ENCODE measurements at regions not wholly inside any gene's neighbourhood (a gene's known extent, or its start where the extent isn't known, plus 50 kb on each side); places are given as distances from the start of the nearest gene placed in this dataset.

DNA sequence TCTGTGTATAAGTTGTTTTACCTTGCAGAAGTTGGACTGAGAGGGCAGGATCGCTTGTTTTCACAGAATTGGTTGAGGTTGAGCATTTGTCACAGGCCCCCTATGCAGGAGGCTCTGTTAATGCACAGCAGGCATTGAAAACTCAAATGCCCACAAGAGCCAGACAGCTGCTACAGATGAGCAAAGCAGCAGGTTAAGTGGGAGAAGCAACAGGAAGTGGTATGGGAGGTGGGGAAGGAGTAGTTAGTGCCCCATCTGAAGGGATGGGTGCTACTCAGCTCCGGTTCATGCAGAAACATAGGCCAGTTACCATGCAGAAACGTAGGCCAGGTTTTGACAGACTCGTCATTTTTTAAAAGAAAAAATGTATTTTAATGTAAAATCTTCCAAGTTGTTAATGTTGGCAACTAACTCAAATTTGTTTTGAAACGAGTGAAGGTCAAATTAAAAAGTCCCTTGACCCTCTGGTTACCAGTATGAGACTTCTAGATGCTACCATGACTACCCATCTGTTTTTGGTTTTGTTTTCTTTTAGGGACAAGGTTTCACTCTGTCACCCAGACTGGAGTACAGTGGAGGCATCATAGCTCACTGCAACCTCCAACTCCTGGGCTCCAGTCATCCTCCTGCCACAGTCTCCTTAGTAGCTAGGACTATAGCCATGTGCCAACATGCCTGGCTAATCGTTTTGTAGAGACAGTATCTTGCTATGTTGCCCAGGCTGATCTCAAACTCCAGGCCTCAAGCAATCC, 84.7 kb upstream of the FRMD6 start:
- H3K4me2 ChIP-seq = no peak overlapping the region
- no peaks in the 10 kb centered on the region; a peak in 1 of 4 replicates for H3K4me1 ChIP-seq (ENCODE audit: control insufficient read depth in 1 of 2, insufficient read depth in 2 of 2, low read depth in 1 of 2, low read length in 1 of 2)
- POLR2A ChIA-PET = no interaction called here
- no peak for DNase-seq
- no peak overlapping the region for H2AFZ ChIP-seq (ENCODE audit: low read depth)
- WGBS (ENCODE audit: low lambda C conversion rate) = 75% methylated on average over 6 of the region's 6 CpGs
- CTCF ChIA-PET = interaction anchor here (0.8 kb wide), 1 partner anchor 10 kb away, joined by 3 read pairs; no protein-coding TSS in a partner anchor
- H3K9me2 ChIP-seq = no peaks in the 10 kb centered on the region
- H3F3A ChIP-seq (replicated peaks; ENCODE audit: insufficient read depth) = no peaks in the 10 kb centered on the region
- peaks cover 5% of the 10 kb centered on the region; the same call in 1 of the 2 replicates for H3K79me2 ChIP-seq (ENCODE audit: insufficient read depth)
- H3K4me3 ChIP-seq (ENCODE audit: low read depth in 2 of 2, low read length in 1 of 2) = no peak overlapping the region
- no peaks in the 10 kb centered on the region for H3K36me3 ChIP-seq (replicated peaks in 1 of 2; ENCODE audit: control insufficient read depth in 1 of 2, insufficient read depth in 2 of 2, low read length in 1 of 2)
- TF ChIP-seq RAD21 (IDR thresholded peaks at IDR 0.05; ENCODE audit: low read length) (no peak), YY1 (IDR thresholded peaks at IDR 0.05; ENCODE audit: low read depth) (no peak), ELF1 (IDR thresholded peaks at IDR 0.05) (no peak), GATA2 (CRISPR knock-in tag; IDR thresholded peaks at IDR 0.05) (no peak)
- TF ChIP-seq, protein P1, sequence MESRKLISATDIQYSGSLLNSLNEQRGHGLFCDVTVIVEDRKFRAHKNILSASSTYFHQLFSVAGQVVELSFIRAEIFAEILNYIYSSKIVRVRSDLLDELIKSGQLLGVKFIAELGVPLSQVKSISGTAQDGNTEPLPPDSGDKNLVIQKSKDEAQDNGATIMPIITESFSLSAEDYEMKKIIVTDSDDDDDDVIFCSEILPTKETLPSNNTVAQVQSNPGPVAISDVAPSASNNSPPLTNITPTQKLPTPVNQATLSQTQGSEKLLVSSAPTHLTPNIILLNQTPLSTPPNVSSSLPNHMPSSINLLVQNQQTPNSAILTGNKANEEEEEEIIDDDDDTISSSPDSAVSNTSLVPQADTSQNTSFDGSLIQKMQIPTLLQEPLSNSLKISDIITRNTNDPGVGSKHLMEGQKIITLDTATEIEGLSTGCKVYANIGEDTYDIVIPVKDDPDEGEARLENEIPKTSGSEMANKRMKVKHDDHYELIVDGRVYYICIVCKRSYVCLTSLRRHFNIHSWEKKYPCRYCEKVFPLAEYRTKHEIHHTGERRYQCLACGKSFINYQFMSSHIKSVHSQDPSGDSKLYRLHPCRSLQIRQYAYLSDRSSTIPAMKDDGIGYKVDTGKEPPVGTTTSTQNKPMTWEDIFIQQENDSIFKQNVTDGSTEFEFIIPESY (IDR thresholded peaks at IDR 0.05; ENCODE audit: borderline replicate concordance, low read depth) = no peak
- TF ChIP-seq, protein P2, sequence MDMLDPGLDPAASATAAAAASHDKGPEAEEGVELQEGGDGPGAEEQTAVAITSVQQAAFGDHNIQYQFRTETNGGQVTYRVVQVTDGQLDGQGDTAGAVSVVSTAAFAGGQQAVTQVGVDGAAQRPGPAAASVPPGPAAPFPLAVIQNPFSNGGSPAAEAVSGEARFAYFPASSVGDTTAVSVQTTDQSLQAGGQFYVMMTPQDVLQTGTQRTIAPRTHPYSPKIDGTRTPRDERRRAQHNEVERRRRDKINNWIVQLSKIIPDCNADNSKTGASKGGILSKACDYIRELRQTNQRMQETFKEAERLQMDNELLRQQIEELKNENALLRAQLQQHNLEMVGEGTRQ (IDR thresholded peaks at IDR 0.05; ENCODE audit: borderline replicate concordance, low read depth, low read length) = no peak
- H3K9ac ChIP-seq = no peak overlapping the region
- H4K20me1 ChIP-seq (ENCODE audit: insufficient read depth) = no peaks in the 10 kb centered on the region
- H3K9me3 ChIP-seq = no peaks in the 10 kb centered on the region
- H3K27ac ChIP-seq (ENCODE audit: low read depth in 2 of 2, low read length in 1 of 2) = no peak overlapping the region
- H3K27me3 ChIP-seq (ENCODE audit: insufficient read depth) = no peaks in the 10 kb centered on the region

DNA sequence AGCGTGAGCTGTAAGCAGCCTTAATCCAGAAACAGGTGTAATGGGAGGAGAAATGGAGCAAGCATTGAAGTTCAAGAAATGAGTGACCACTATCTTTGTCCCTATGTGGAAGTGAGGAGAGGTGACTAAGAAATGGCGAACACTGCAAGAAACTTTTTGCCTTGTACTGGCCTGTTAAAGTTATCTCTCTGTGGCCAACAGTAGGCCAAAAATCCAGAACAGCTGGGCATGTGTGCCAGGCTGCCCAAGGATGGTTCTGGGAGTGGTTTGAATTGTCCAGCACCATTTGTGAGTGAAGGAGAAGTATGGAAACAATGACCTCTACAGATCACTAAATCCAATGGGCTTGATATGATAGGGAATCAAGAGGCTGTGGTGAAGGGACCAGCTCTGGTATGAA, 83.3 kb upstream of the FRMD6 start:
- Histone ChIP-seq H3K79me2 (ENCODE audit: insufficient read depth) (peaks cover 5% of the 10 kb centered on the region; the same call in 1 of the 2 replicates), H3K9me3 (no peaks in the 10 kb centered on the region), H3F3A (replicated peaks; ENCODE audit: insufficient read depth) (no peaks in the 10 kb centered on the region), H2AFZ (ENCODE audit: low read depth) (no peak overlapping the region), H3K9ac (no peak overlapping the region), H3K4me3 (ENCODE audit: low read depth in 2 of 2, low read length in 1 of 2) (no peak overlapping the region), H4K20me1 (ENCODE audit: insufficient read depth) (no peaks in the 10 kb centered on the region), H3K27me3 (ENCODE audit: insufficient read depth) (no peaks in the 10 kb centered on the region), H3K36me3 (replicated peaks in 1 of 2; ENCODE audit: control insufficient read depth in 1 of 2, insufficient read depth in 2 of 2, low read length in 1 of 2) (peaks cover 0 to 3% of the 10 kb centered on the region in 2 experiments), H3K4me2 (no peak overlapping the region), H3K4me1 (ENCODE audit: control insufficient read depth in 1 of 2, insufficient read depth in 2 of 2, low read depth in 1 of 2, low read length in 1 of 2) (no peaks in the 10 kb centered on the region; a peak in 1 of 4 replicates), H3K9me2 (no peaks in the 10 kb centered on the region), H3K27ac (ENCODE audit: low read depth in 2 of 2, low read length in 1 of 2) (no peak overlapping the region)
- no peak for DNase-seq
- POLR2A ChIA-PET = no interaction called here
- no peak for TF ChIP-seq FOSL2 (IDR thresholded peaks at IDR 0.05; ENCODE audit: borderline replicate concordance, low read depth)
- no peak for TF ChIP-seq SIN3A (IDR thresholded peaks at IDR 0.05; ENCODE audit: borderline replicate concordance, low read depth, low read length)
- TF ChIP-seq RFX5 (IDR thresholded peaks at IDR 0.05; ENCODE audit: low read length) = no peak
- TF ChIP-seq NFIC (IDR thresholded peaks at IDR 0.05; ENCODE audit: borderline replicate concordance) = no peak
- TF ChIP-seq MEF2A (IDR thresholded peaks at IDR 0.05; ENCODE audit: borderline replicate concordance, low read depth) = no peak
- TF ChIP-seq, protein P3, sequence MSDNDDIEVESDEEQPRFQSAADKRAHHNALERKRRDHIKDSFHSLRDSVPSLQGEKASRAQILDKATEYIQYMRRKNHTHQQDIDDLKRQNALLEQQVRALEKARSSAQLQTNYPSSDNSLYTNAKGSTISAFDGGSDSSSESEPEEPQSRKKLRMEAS (IDR thresholded peaks at IDR 0.05; ENCODE audit: low read depth) = no peak
- no peak for TF ChIP-seq GABPA (IDR thresholded peaks at IDR 0.05; ENCODE audit: low read depth)
- TF ChIP-seq FOXJ3 (CRISPR knock-in tag; IDR thresholded peaks at IDR 0.05) = no peak
- TF ChIP-seq, protein P4, sequence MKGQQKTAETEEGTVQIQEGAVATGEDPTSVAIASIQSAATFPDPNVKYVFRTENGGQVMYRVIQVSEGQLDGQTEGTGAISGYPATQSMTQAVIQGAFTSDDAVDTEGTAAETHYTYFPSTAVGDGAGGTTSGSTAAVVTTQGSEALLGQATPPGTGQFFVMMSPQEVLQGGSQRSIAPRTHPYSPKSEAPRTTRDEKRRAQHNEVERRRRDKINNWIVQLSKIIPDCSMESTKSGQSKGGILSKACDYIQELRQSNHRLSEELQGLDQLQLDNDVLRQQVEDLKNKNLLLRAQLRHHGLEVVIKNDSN (IDR thresholded peaks at IDR 0.05; ENCODE audit: borderline replicate concordance, low read depth) = no peak
- TF ChIP-seq, protein P5, sequence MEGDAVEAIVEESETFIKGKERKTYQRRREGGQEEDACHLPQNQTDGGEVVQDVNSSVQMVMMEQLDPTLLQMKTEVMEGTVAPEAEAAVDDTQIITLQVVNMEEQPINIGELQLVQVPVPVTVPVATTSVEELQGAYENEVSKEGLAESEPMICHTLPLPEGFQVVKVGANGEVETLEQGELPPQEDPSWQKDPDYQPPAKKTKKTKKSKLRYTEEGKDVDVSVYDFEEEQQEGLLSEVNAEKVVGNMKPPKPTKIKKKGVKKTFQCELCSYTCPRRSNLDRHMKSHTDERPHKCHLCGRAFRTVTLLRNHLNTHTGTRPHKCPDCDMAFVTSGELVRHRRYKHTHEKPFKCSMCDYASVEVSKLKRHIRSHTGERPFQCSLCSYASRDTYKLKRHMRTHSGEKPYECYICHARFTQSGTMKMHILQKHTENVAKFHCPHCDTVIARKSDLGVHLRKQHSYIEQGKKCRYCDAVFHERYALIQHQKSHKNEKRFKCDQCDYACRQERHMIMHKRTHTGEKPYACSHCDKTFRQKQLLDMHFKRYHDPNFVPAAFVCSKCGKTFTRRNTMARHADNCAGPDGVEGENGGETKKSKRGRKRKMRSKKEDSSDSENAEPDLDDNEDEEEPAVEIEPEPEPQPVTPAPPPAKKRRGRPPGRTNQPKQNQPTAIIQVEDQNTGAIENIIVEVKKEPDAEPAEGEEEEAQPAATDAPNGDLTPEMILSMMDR (IDR thresholded peaks at IDR 0.05) = no peak
- CTCF ChIA-PET = no interaction called here
- 94% methylated on average over 2 of the region's 2 CpGs for WGBS (ENCODE audit: low lambda C conversion rate)

Measured in SK-N-SH (cell line).